SK-N-SH (cell line): ENCODE measurements at regions not wholly inside any gene's neighbourhood (a gene's known extent, or its start where the extent isn't known, plus 50 kb on each side); places are given as distances from the start of the nearest gene placed in this dataset.

Experiments used
- CTCF ChIA-PET: fragments of 300-600, 350-600 bp; formaldehyde crosslinking; extraction: SDS; loops from one replicate; lab custom pipeline; 2021; lab: Yijun Ruan, JAX
- POLR2A ChIA-PET: fragments of 350-600 bp; sonication (Branson Sonifier 250); formaldehyde crosslinking; extraction: SDS; loops from one replicate; lab custom pipeline; 2020; ENCODE audit warnings: antibody characterized with exemption, inconsistent platforms; lab: Yijun Ruan, JAX
- DNase-seq: peaks from one replicate; pipeline ENCODE4 v3.0.0; 2012
- H2AFZ ChIP-seq: fragments of 200-600 bp; sonication (generic); 2 replicates; pipeline ENCODE4 v1.8.1; 2016; ENCODE audit warnings: antibody characterized with exemption, mild to moderate bottlenecking, low read depth
- H3F3A ChIP-seq: fragments of 200-600 bp; sonication (generic); replicated peaks from 2 replicates; pipeline ENCODE3; 2016; ENCODE audit warnings: antibody characterized with exemption, mild to moderate bottlenecking; ENCODE audit not compliant: insufficient read depth
- H3K27ac ChIP-seq, 2 experiments: fragments of 200-500 bp in 1 of 2; fragments of 200-600 bp in 1 of 2; sonication (Bioruptor generic) in 1 of 2; sonication (generic), shearing (Covaris generic) in 1 of 2; 2 replicates each; pipeline versions ENCODE4 v1.5.1 to v1.6.1; 2014 to 2016; ENCODE audit warnings: low read depth in 2 of 2, inconsistent platforms in 1 of 2, low read length in 1 of 2, mild to moderate bottlenecking in 1 of 2, mixed read lengths in 1 of 2
- H3K27me3 ChIP-seq: fragments of 200-600 bp; sonication (generic), shearing (Covaris generic); 2 replicates; pipeline ENCODE4 v1.6.1; 2016; ENCODE audit warnings: mixed run types; ENCODE audit not compliant: insufficient read depth
- H3K36me3 ChIP-seq, 2 experiments: fragments of 200-500 bp in 1 of 2; fragments of 200-600 bp in 1 of 2; sonication (Bioruptor generic) in 1 of 2; sonication (generic) in 1 of 2; replicated peaks in 1 of 2; 2 replicates each; pipeline versions ENCODE3 to v1.5.1; 2014 to 2016; ENCODE audit warnings: low read length in 1 of 2, mild to moderate bottlenecking in 1 of 2; ENCODE audit not compliant: insufficient read depth in 2 of 2, control insufficient read depth in 1 of 2
- H3K4me1 ChIP-seq, 2 experiments: fragments of 200-500 bp in 1 of 2; fragments of 200-600 bp in 1 of 2; sonication (Bioruptor generic) in 1 of 2; sonication (generic), shearing (Covaris generic) in 1 of 2; 2 replicates each; pipeline versions ENCODE4 v1.5.1 to v1.6.1; 2014 to 2016; ENCODE audit warnings: low read depth in 1 of 2, low read length in 1 of 2, mixed run types in 1 of 2; ENCODE audit not compliant: insufficient read depth in 2 of 2, control insufficient read depth in 1 of 2
- H3K4me2 ChIP-seq: fragments of 200-600 bp; sonication (generic), shearing (Covaris generic); 2 replicates; pipeline ENCODE4 v1.6.1; 2017; ENCODE audit warnings: mixed run types
- H3K4me3 ChIP-seq, 2 experiments: fragments of 200-500 bp in 1 of 2; fragments of 200-600 bp in 1 of 2; sonication (Bioruptor generic) in 1 of 2; sonication (generic), shearing (Covaris generic) in 1 of 2; 2 replicates each; pipeline versions ENCODE4 v1.5.1 to v1.8.1; 2014 to 2016; ENCODE audit warnings: low read depth in 2 of 2, inconsistent platforms in 1 of 2, low read length in 1 of 2, mild to moderate bottlenecking in 1 of 2, mixed read lengths in 1 of 2, moderate library complexity in 1 of 2
- H3K79me2 ChIP-seq: fragments of 200-600 bp; sonication (generic); 2 replicates; pipeline ENCODE4 v1.8.1; 2017; ENCODE audit warnings: mild to moderate bottlenecking; ENCODE audit not compliant: insufficient read depth
- H3K9ac ChIP-seq: fragments of 200-600 bp; sonication (generic); 2 replicates; pipeline ENCODE4 v1.6.1; 2017; ENCODE audit warnings: mixed run types
- H3K9me2 ChIP-seq: fragments of 200-600 bp; sonication (generic); 2 replicates; pipeline ENCODE4 v1.6.1; 2017; ENCODE audit warnings: mixed run types
- H3K9me3 ChIP-seq: fragments of 200-600 bp; sonication (generic); 2 replicates; pipeline ENCODE4 v1.6.1; 2017; ENCODE audit warnings: mixed run types, mild to moderate bottlenecking, moderate library complexity
- H4K20me1 ChIP-seq: fragments of 200-600 bp; sonication (generic); 2 replicates; pipeline ENCODE4 v1.6.1; 2017; ENCODE audit warnings: mild to moderate bottlenecking, mixed run types; ENCODE audit not compliant: insufficient read depth
- ELF1 ChIP-seq: IDR thresholded peaks from 2 replicates; pipeline ENCODE4 v1.4.0; 2012
- EP300 ChIP-seq, 2 experiments: IDR thresholded peaks; 2 replicates each; pipeline versions ENCODE4 v1.4.0 to v1.6.1; 2012; ENCODE audit warnings: borderline replicate concordance in 1 of 2, low read depth in 1 of 2, low read length in 1 of 2
- FOXM1 ChIP-seq: IDR thresholded peaks from 2 replicates; pipeline ENCODE4 v1.4.0; 2012; ENCODE audit warnings: low read depth, mild to moderate bottlenecking
- IRF3 ChIP-seq: fragments of 150-350 bp; IDR thresholded peaks from 2 replicates; pipeline ENCODE4 v1.6.1; 2016; ENCODE audit warnings: mild to moderate bottlenecking, low read depth, low read length
- MXI1 ChIP-seq: IDR thresholded peaks from 2 replicates; pipeline ENCODE4 v1.6.1; 2012; ENCODE audit warnings: mild to moderate bottlenecking, low read depth, low read length, improper control_type of control experiment
- RCOR1 ChIP-seq: fragments of 150-350 bp; IDR thresholded peaks from 2 replicates; pipeline ENCODE4 v1.6.1; 2017; ENCODE audit warnings: antibody characterized with exemption, low read length
- REST ChIP-seq: IDR thresholded peaks from 2 replicates; pipeline ENCODE4 v1.6.1; 2012; ENCODE audit warnings: mild to moderate bottlenecking, low read depth, low read length, moderate library complexity
- SMC3 ChIP-seq: IDR thresholded peaks from 2 replicates; pipeline ENCODE4 v1.6.1; 2012; ENCODE audit warnings: low read depth, low read length, improper control_type of control experiment
- TAF1 ChIP-seq: IDR thresholded peaks from 2 replicates; pipeline ENCODE4 v1.6.1; 2012; ENCODE audit warnings: low read depth, mild to moderate bottlenecking, low read length, moderate library complexity, borderline replicate concordance
- TEAD4 ChIP-seq: IDR thresholded peaks from 2 replicates; pipeline ENCODE4 v1.4.0; 2012; ENCODE audit warnings: mild to moderate bottlenecking, borderline replicate concordance; ENCODE audit not compliant: insufficient read depth
- ZBTB33 ChIP-seq: IDR thresholded peaks from 2 replicates; pipeline ENCODE4 v1.4.0; 2012; ENCODE audit warnings: low read depth, borderline replicate concordance
- WGBS: methylation state at CpG from one replicate; pipeline ENCODE4 v1.1.6; 2017; ENCODE audit warnings: low lambda C conversion rate; 5-methylcytosine and 5-hydroxymethylcytosine counted together

GRCh38 chr4:129970801-129971200 lies 874.8 kb downstream of the C4orf33 start:
- ChIA-PET POLR2A (no interaction called here), CTCF (no interaction called here)
- 10% methylated on average over 3 of the region's 3 CpGs for WGBS

More at GRCh38 chr4:129970801-129971200, 874.8 kb downstream of the C4orf33 start:
- Histone ChIP-seq H3K27me3 (no peaks in the 10 kb centered on the region; the same call in 1 of the 2 replicates), H3K9me3 (no peaks in the 10 kb centered on the region), H3K27ac (no peak overlapping the region), H3K4me1 (no peaks in the 10 kb centered on the region)
- no peak for DNase-seq
- TF ChIP-seq MXI1 (no peak), TEAD4 (no peak), IRF3 (no peak), FOXM1 (no peak), ELF1 (no peak), TAF1 (no peak), EP300 (IDR thresholded peaks at IDR 0.05; ENCODE audit: borderline replicate concordance in 1 of 2, low read depth in 1 of 2, low read length in 1 of 2) (no peak), RCOR1 (no peak), REST (no peak), SMC3 (no peak), ZBTB33 (no peak)
- TF ChIP-seq, all 33 proteins: peak for 0
- H3K9ac ChIP-seq, result no peak overlapping the region
- H4K20me1 ChIP-seq, result no peaks in the 10 kb centered on the region
- no peaks in the 10 kb centered on the region for H3K9me2 ChIP-seq
- no peaks in the 10 kb centered on the region for H3K79me2 ChIP-seq
- H3F3A ChIP-seq, result no peaks in the 10 kb centered on the region
- H3K4me3 ChIP-seq, result no peak overlapping the region
- no peak overlapping the region for H2AFZ ChIP-seq
- H3K36me3 ChIP-seq, result no peaks in the 10 kb centered on the region
- no peak overlapping the region for H3K4me2 ChIP-seq
